GM12878 (cell line): ENCODE measurements at regions not wholly inside any gene's neighbourhood (a gene's known extent, or its start where the extent isn't known, plus 50 kb on each side); places are given as distances from the start of the nearest gene placed in this dataset.

Experiments
- ATAC-seq: fragments of 200-7000 bp; cut with Tn5 transposase; 3 replicates; pipeline ENCODE4 v1.9.1; 2020; ENCODE audit warnings: mild to moderate bottlenecking, moderate library complexity
- BruUV-seq: library from RNA; stranded (reverse); fragments of 400-500 nt; replicated peaks from 2 replicates; lab custom pipeline; 2021; lab: Mats Ljungman, UMichigan
- CTCF ChIA-PET: fragments of 300-600 bp; sonication (Branson Sonifier 250); formaldehyde crosslinking; extraction: SDS; loops from one replicate; lab custom pipeline; 2021; ENCODE audit warnings: inconsistent platforms; lab: Yijun Ruan, JAX
- POLR2A ChIA-PET: fragments of 350-600 bp; formaldehyde crosslinking; extraction: SDS; loops from one replicate; lab custom pipeline; 2021; ENCODE audit warnings: inconsistent platforms; lab: Charles Lee
- RAD21 ChIA-PET: fragments of 300-600 bp; sonication (Branson Sonifier 250); formaldehyde crosslinking; loops from one replicate; lab custom pipeline; 2023; ENCODE audit warnings: antibody characterized with exemption; ENCODE audit not compliant: unreplicated experiment; lab: Charles Lee
- SMC1A ChIA-PET: fragments of 300-600 bp; sonication (Branson Sonifier 250); formaldehyde crosslinking; loops from one replicate; lab custom pipeline; 2023; ENCODE audit not compliant: unreplicated experiment, uncharacterized antibody; lab: Charles Lee
- DNase-seq: peaks from one replicate; pipeline ENCODE4 v3.0.0-alpha.2; 2011; ENCODE audit warnings: low read depth, low spot score
- FAIRE-seq: peaks from 3 replicates; lab custom pipeline; 2011; peaks lifted over from hg19 to GRCh38; lab: Jason Lieb, UNC
- H2AFZ ChIP-seq: 2 replicates; pipeline ENCODE4 v1.6.0; 2011; ENCODE audit warnings: low read depth, low read length, control low read depth; ENCODE audit not compliant: control insufficient read depth
- H3K27ac ChIP-seq: 2 replicates; pipeline ENCODE4 v1.5.1; 2011; ENCODE audit warnings: control low read depth; ENCODE audit not compliant: control insufficient read depth, insufficient read depth
- H3K27me3 ChIP-seq, 2 experiments: replicated peaks in 1 of 2; 2 replicates each; pipeline versions ENCODE4 v1.6.0 to v1.6.1; 2011; ENCODE audit warnings: low read length in 1 of 2; ENCODE audit not compliant: control insufficient read depth in 2 of 2, insufficient read depth in 2 of 2
- H3K36me3 ChIP-seq, 2 experiments: 2 replicates each; pipeline ENCODE4 v1.5.1; 2011; ENCODE audit warnings: low read length in 1 of 2; ENCODE audit not compliant: control insufficient read depth in 2 of 2, insufficient read depth in 2 of 2
- H3K4me1 ChIP-seq: 2 replicates; pipeline ENCODE4 v1.6.1; 2011; ENCODE audit warnings: mild to moderate bottlenecking, low read length, moderate library complexity, mixed read lengths; ENCODE audit not compliant: control insufficient read depth, insufficient read depth
- H3K4me2 ChIP-seq: 2 replicates; pipeline ENCODE4 v1.6.0; 2011; ENCODE audit warnings: control low read depth; ENCODE audit not compliant: control insufficient read depth, insufficient read depth
- H3K4me3 ChIP-seq: fragments of 200-600 bp; sonication (generic); 2 replicates; pipeline ENCODE4 v1.5.1; 2016
- H3K79me2 ChIP-seq: 2 replicates; pipeline ENCODE4 v1.6.0; 2011; ENCODE audit warnings: low read length; ENCODE audit not compliant: control insufficient read depth, insufficient read depth
- H3K9ac ChIP-seq: 2 replicates; pipeline ENCODE4 v1.8.0; 2011; ENCODE audit warnings: low read length, control low read depth, mixed read lengths; ENCODE audit not compliant: control insufficient read depth, insufficient read depth
- H3K9me3 ChIP-seq: replicated peaks from 3 replicates; pipeline ENCODE4 v1.5.1; 2011; ENCODE audit warnings: mild to moderate bottlenecking, low read length; ENCODE audit not compliant: control insufficient read depth, insufficient read depth
- H4K20me1 ChIP-seq: 2 replicates; pipeline ENCODE4 v1.6.0; 2011; ENCODE audit not compliant: control insufficient read depth, insufficient read depth
- ASH2L ChIP-seq: fragments of 300-600, 200-600 bp; sonication (generic); IDR thresholded peaks from 2 replicates; pipeline ENCODE4 v1.6.1; 2017; ENCODE audit warnings: low read depth, mild to moderate bottlenecking, borderline replicate concordance
- CBX3 ChIP-seq: fragments of 200-600 bp; sonication (generic); IDR thresholded peaks from 2 replicates; pipeline ENCODE4 v1.6.1; 2016; ENCODE audit warnings: low read depth, borderline replicate concordance
- IKZF1 ChIP-seq: fragments of 450-650 bp; conservative IDR thresholded peaks from 2 replicates; pipeline ENCODE4 v1.6.1; 2017; ENCODE audit warnings: antibody characterized with exemption, mild to moderate bottlenecking
- KDM1A ChIP-seq: fragments of 200-600 bp; sonication (generic); IDR thresholded peaks from 2 replicates; pipeline ENCODE4 v1.6.1; 2016; ENCODE audit warnings: borderline replicate concordance
- MTA2 ChIP-seq: fragments of 450-650 bp; IDR thresholded peaks from 2 replicates; pipeline ENCODE4 v1.6.1; 2016; ENCODE audit warnings: low read depth, mild to moderate bottlenecking, moderate library complexity
- MXI1 ChIP-seq: fragments of 150-350 bp; IDR thresholded peaks from 2 replicates; pipeline ENCODE4 v1.6.1; 2011; ENCODE audit warnings: low read depth, mild to moderate bottlenecking, inconsistent platforms, low read length, improper control_type of control experiment
- NFYA ChIP-seq: IDR thresholded peaks from 2 replicates; pipeline ENCODE4 v1.6.1; 2011; ENCODE audit warnings: low read depth, mild to moderate bottlenecking, low read length, improper control_type of control experiment, borderline replicate concordance
- NFYB ChIP-seq: IDR thresholded peaks from 2 replicates; pipeline ENCODE4 v1.6.1; 2011; ENCODE audit warnings: low read depth, mild to moderate bottlenecking, low read length, improper control_type of control experiment, moderate library complexity; ENCODE audit not compliant: insufficient read depth
- POLR2A ChIP-seq: IDR thresholded peaks from 2 replicates; pipeline ENCODE4 v1.6.1; 2011; ENCODE audit warnings: low read depth, mild to moderate bottlenecking, low read length
- RB1 ChIP-seq: fragments of 450-650 bp; formaldehyde crosslinking; IDR thresholded peaks from 2 replicates; pipeline ENCODE4 v1.6.1; 2017; ENCODE audit warnings: mild to moderate bottlenecking, borderline replicate concordance
- RBBP5 ChIP-seq: fragments of 200-600 bp; sonication (generic); conservative IDR thresholded peaks from 2 replicates; pipeline ENCODE4 v1.6.1; 2016
- SIN3A ChIP-seq: IDR thresholded peaks from 2 replicates; pipeline ENCODE4 v1.6.1; 2012; ENCODE audit warnings: low read depth, low read length, improper control_type of control experiment
- STAT3 ChIP-seq: IDR thresholded peaks from 2 replicates; pipeline ENCODE4 v1.6.1; 2011; ENCODE audit warnings: low read depth, low read length, improper control_type of control experiment
- TCF3 ChIP-seq: IDR thresholded peaks from 2 replicates; pipeline ENCODE4 v1.6.1; 2012; ENCODE audit warnings: low read depth, mild to moderate bottlenecking, low read length, borderline replicate concordance; ENCODE audit not compliant: insufficient read depth
- TCF7 ChIP-seq: IDR thresholded peaks from 2 replicates; pipeline ENCODE4 v1.6.1; 2014; ENCODE audit warnings: antibody characterized with exemption, borderline replicate concordance
- WGBS: methylation state at CpG from one replicate; pipeline ENCODE4 v1.1.6; 2016; ENCODE audit warnings: low lambda C conversion rate; ENCODE audit not compliant: insufficient replicate concordance, insufficient coverage; ENCODE audit errors: missing lambda C conversion rate; 5-methylcytosine and 5-hydroxymethylcytosine counted together
- in situ Hi-C: fragments of 300-500 bp; cut with MboI; formaldehyde crosslinking; loops from 9 replicates; pipeline ENCODE4 v1.14.3; 2018; ENCODE audit warnings: mixed read lengths
- intact Hi-C: fragments of 100-400 bp; cut with micrococcal nuclease; formaldehyde crosslinking; loops from one replicate; pipeline ENCODE4 v1.14.2; 2022; ENCODE audit not compliant: unreplicated experiment

DNA sequence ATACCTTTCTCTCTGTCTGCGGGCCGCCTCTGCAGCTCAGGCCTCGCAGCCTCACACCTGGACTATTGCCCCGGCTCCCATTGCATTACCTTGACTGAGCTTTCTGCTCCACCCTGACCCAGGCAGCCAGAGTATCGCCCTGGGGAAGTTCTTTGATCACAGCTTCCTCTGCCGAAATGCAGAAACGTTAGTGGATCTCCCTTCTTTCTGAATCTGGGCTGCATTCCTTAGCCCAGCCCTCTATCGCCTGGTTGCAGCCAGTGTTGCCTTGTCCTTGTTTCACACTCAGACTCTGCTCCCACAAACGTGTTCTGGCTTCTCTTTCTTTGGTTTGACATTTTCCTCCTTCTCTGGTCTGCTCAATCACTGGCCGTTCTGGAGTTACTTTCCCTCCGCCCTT is 195.7 kb downstream of the ADAMTS15 start:
- SMC1A ChIA-PET = no interaction called here
- intact Hi-C loops = no loop called here
- WGBS = 21% methylated on average over 11 of the region's 11 CpGs
- no peaks in the 10 kb centered on the region for H3K36me3 ChIP-seq
- H4K20me1 ChIP-seq = no peaks in the 10 kb centered on the region
- H3K4me1 ChIP-seq = no peaks in the 10 kb centered on the region
- TF ChIP-seq STAT3 (no peak), TCF7 (no peak), POLR2A (no peak), RB1 (no peak), MTA2 (no peak), CBX3 (no peak), NFYB (no peak), RBBP5 (no peak), IKZF1 (no peak), NFYA (no peak), KDM1A (no peak), TCF3 (no peak), ASH2L (no peak), SIN3A (no peak), MXI1 (no peak)
- in situ Hi-C loops = no loop called here
- H3K4me3 ChIP-seq = no peak overlapping the region
- H2AFZ ChIP-seq = no peak overlapping the region
- no peak for DNase-seq
- FAIRE-seq = no peak
- peaks cover 0 to 4% of the 10 kb centered on the region in 2 experiments; a peak in 2 of 4 replicates for H3K27me3 ChIP-seq
- no peaks in the 10 kb centered on the region for H3K79me2 ChIP-seq
- no peak overlapping the region for H3K27ac ChIP-seq
- RAD21 ChIA-PET = interaction anchor here (1.0 kb wide), 1 partner anchor 33 kb away, joined by 3 read pairs; no protein-coding TSS in a partner anchor
- CTCF ChIA-PET = interaction anchor here (0.6 kb wide), 1 partner anchor 181 kb away, joined by 3 read pairs; no protein-coding TSS in a partner anchor
- POLR2A ChIA-PET = no interaction called here
- no peak overlapping the region for H3K9ac ChIP-seq
- no peak for ATAC-seq
- H3K9me3 ChIP-seq = no peaks in the 10 kb centered on the region
- BruUV-seq = no TSS peak
- no peak overlapping the region for H3K4me2 ChIP-seq
